H1 (cell line): ENCODE measurements at regions not wholly inside any gene's neighbourhood (a gene's known extent, or its start where the extent isn't known, plus 50 kb on each side); places are given as distances from the start of the nearest gene placed in this dataset.
"Not testable (repeated sequence)": the region's sequence is repeated elsewhere in the genome, so short reads cannot be mapped to it uniquely, and the experiment has no call there.

ENCODE experiments used
- CTCF ChIA-PET: fragments of 300-600 bp; sonication (Branson Sonifier 250); formaldehyde crosslinking; loops from one replicate; lab custom pipeline; 2021; ENCODE audit not compliant: partially characterized antibody; lab: Charles Lee
- POLR2A ChIA-PET: fragments of 300-600 bp; sonication (Branson Sonifier 250); formaldehyde crosslinking; loops from one replicate; lab custom pipeline; 2021; ENCODE audit warnings: inconsistent platforms; ENCODE audit not compliant: partially characterized antibody; lab: Charles Lee
- DNase-seq, 2 experiments: peaks; one replicate each; pipeline versions ENCODE4 v3.0.0 to v3.0.0-alpha.2; 2010 to 2022; ENCODE audit warnings: low spot score in 2 of 2, low read depth in 1 of 2, mixed read lengths in 1 of 2
- FAIRE-seq: peaks from 2 replicates; lab custom pipeline; 2011; peaks lifted over from hg19 to GRCh38; lab: Jason Lieb, UNC
- H2AFZ ChIP-seq: 2 replicates; pipeline ENCODE4 v1.8.1; 2012; ENCODE audit warnings: low read length, inconsistent platforms
- H2AK5ac ChIP-seq: 2 replicates; pipeline ENCODE4 v1.6.1; 2013; ENCODE audit warnings: low read depth, low read length
- H2BK120ac ChIP-seq: replicated peaks from 2 replicates; pipeline ENCODE3; 2013; ENCODE audit warnings: low read depth, low read length, inconsistent platforms
- H2BK12ac ChIP-seq: 2 replicates; pipeline ENCODE4 v1.6.1; 2013; ENCODE audit warnings: low read depth, low read length
- H2BK15ac ChIP-seq: 2 replicates; pipeline ENCODE4 v1.6.1; 2013; ENCODE audit warnings: low read length
- H2BK20ac ChIP-seq: 2 replicates; pipeline ENCODE4 v1.6.1; 2013; ENCODE audit warnings: low read length
- H2BK5ac ChIP-seq: 2 replicates; pipeline ENCODE4 v1.6.1; 2013; ENCODE audit warnings: low read depth, low read length
- H3K14ac ChIP-seq: 2 replicates; pipeline ENCODE4 v1.6.1; 2013; ENCODE audit warnings: inconsistent platforms; ENCODE audit not compliant: insufficient read length
- H3K18ac ChIP-seq: 2 replicates; pipeline ENCODE4 v1.6.1; 2013; ENCODE audit warnings: low read length; ENCODE audit errors: extremely low read depth
- H3K23ac ChIP-seq: 2 replicates; pipeline ENCODE4 v1.6.1; 2013; ENCODE audit warnings: inconsistent platforms; ENCODE audit not compliant: insufficient read length
- H3K23me2 ChIP-seq: 2 replicates; pipeline ENCODE4 v1.6.1; 2013; ENCODE audit warnings: low read depth, low read length
- H3K27ac ChIP-seq: 2 replicates; pipeline ENCODE4 v1.6.1; 2011; ENCODE audit warnings: low read depth, low read length, inconsistent platforms
- H3K27me3 ChIP-seq, 4 experiments: replicated peaks in 1 of 4; 1 replicate in 1 of 4; 2 replicates in 3 of 4; pipeline versions ENCODE4 v1.6.1 to v1.8.1; 2011 to 2013; ENCODE audit warnings: low read length in 3 of 4, mild to moderate bottlenecking in 3 of 4, inconsistent platforms in 2 of 4, mixed read lengths in 2 of 4, moderate library complexity in 1 of 4; ENCODE audit not compliant: control insufficient read depth in 3 of 4, insufficient read depth in 3 of 4; ENCODE audit errors: extremely low read depth in 1 of 4
- H3K36me3 ChIP-seq, 4 experiments: 2 replicates each; pipeline versions ENCODE4 v1.6.1 to v1.8.1; 2011 to 2013; ENCODE audit warnings: mild to moderate bottlenecking in 4 of 4, low read length in 3 of 4, moderate library complexity in 2 of 4, control low read depth in 1 of 4, inconsistent platforms in 1 of 4; ENCODE audit not compliant: insufficient read depth in 4 of 4, control insufficient read depth in 2 of 4
- H3K4ac ChIP-seq: replicated peaks from 2 replicates; pipeline ENCODE3; 2013; ENCODE audit warnings: low read length, low read depth, mixed read lengths, inconsistent platforms; ENCODE audit not compliant: insufficient read length
- H3K4me1 ChIP-seq, 4 experiments: replicated peaks in 1 of 4; 1 replicate in 1 of 4; 2 replicates in 3 of 4; pipeline versions ENCODE4 v1.6.1 to v1.8.1; 2011 to 2013; ENCODE audit warnings: low read length in 3 of 4, inconsistent platforms in 2 of 4, mixed read lengths in 1 of 4; ENCODE audit not compliant: insufficient read depth in 4 of 4, control insufficient read depth in 3 of 4
- H3K4me2 ChIP-seq, 2 experiments: 2 replicates each; pipeline versions ENCODE4 v1.6.1 to v1.8.1; 2011 to 2013; ENCODE audit warnings: low read depth in 2 of 2, low read length in 2 of 2, control low read depth in 1 of 2, inconsistent platforms in 1 of 2, mild to moderate bottlenecking in 1 of 2; ENCODE audit not compliant: insufficient read depth in 1 of 2
- H3K4me3 ChIP-seq, 4 experiments: fragments of 200-600, 300-600 bp in 1 of 4; sonication (generic), shearing (Covaris generic), sonication (Bioruptor Twin) in 1 of 4; 2 replicates each; pipeline versions ENCODE4 v1.5.1 to v1.8.1; 2011 to 2016; ENCODE audit warnings: low read length in 4 of 4, low read depth in 3 of 4, control low read depth in 2 of 4, inconsistent platforms in 2 of 4, mild to moderate bottlenecking in 2 of 4, mixed read lengths in 1 of 4, moderate library complexity in 1 of 4; ENCODE audit not compliant: insufficient read depth in 2 of 4; ENCODE audit errors: extremely low read depth in 1 of 4
- H3K56ac ChIP-seq: replicated peaks from 2 replicates; pipeline ENCODE3; 2013; ENCODE audit warnings: low read depth, mild to moderate bottlenecking, mixed read lengths, low read length, inconsistent platforms; ENCODE audit not compliant: insufficient read length
- H3K79me1 ChIP-seq: 2 replicates; pipeline ENCODE4 v1.6.1; 2013; ENCODE audit warnings: low read depth, low read length, control low read depth
- H3K79me2 ChIP-seq, 2 experiments: 2 replicates each; pipeline versions ENCODE4 v1.6.1 to v1.8.1; 2012 to 2013; ENCODE audit warnings: low read length in 2 of 2, mild to moderate bottlenecking in 2 of 2, inconsistent platforms in 1 of 2; ENCODE audit not compliant: insufficient read depth in 2 of 2, control insufficient read depth in 1 of 2
- H3K9ac ChIP-seq, 4 experiments: replicated peaks in 1 of 4; 1 replicate in 1 of 4; 2 replicates in 3 of 4; pipeline versions ENCODE4 v1.6.1 to v1.8.1; 2011 to 2013; ENCODE audit warnings: low read depth in 3 of 4, low read length in 3 of 4, control low read depth in 2 of 4, mild to moderate bottlenecking in 2 of 4, moderate library complexity in 2 of 4, inconsistent platforms in 1 of 4; ENCODE audit errors: extremely low read depth in 1 of 4
- H3K9me3 ChIP-seq, 2 experiments: 2 replicates each; pipeline versions ENCODE4 v1.6.1 to v1.8.1; 2012 to 2013; ENCODE audit warnings: mild to moderate bottlenecking in 2 of 2, moderate library complexity in 2 of 2, control low read depth in 1 of 2, inconsistent platforms in 1 of 2, low read depth in 1 of 2, low read length in 1 of 2, mixed read lengths in 1 of 2; ENCODE audit not compliant: insufficient read depth in 2 of 2
- H4K20me1 ChIP-seq, 2 experiments: replicated peaks in 1 of 2; 2 replicates each; pipeline versions ENCODE3 to v1.8.1; 2011 to 2013; ENCODE audit warnings: inconsistent platforms in 2 of 2, low read length in 2 of 2, mild to moderate bottlenecking in 1 of 2; ENCODE audit not compliant: insufficient read depth in 2 of 2, control insufficient read depth in 1 of 2
- H4K5ac ChIP-seq: 2 replicates; pipeline ENCODE4 v1.6.1; 2013; ENCODE audit warnings: low read length, low read depth, mixed read lengths, inconsistent platforms; ENCODE audit not compliant: insufficient read length
- H4K8ac ChIP-seq: 2 replicates; pipeline ENCODE4 v1.8.0; 2013; ENCODE audit warnings: mild to moderate bottlenecking, moderate library complexity, low read length, inconsistent platforms; ENCODE audit not compliant: insufficient read depth; ENCODE audit errors: extremely low read depth
- H4K91ac ChIP-seq: replicated peaks from 2 replicates; pipeline ENCODE3; 2013; ENCODE audit warnings: low read length, mixed read lengths, inconsistent platforms; ENCODE audit not compliant: insufficient read length
- WGBS, 2 experiments: shearing (Covaris generic) in 1 of 2; methylation state at CpG; one replicate each; pipeline versions ENCODE4 v1.1.6 to v1.1.7; 2013 to 2015; ENCODE audit warnings: low lambda C conversion rate in 2 of 2, mixed read lengths in 2 of 2, inconsistent platforms in 1 of 2, low coverage in 1 of 2, missing lambda C conversion rate in 1 of 2; ENCODE audit not compliant: insufficient replicate concordance in 2 of 2, insufficient coverage in 1 of 2, insufficient read length in 1 of 2; ENCODE audit errors: extremely low coverage in 1 of 2, missing lambda C conversion rate in 1 of 2; 5-methylcytosine and 5-hydroxymethylcytosine counted together

DNA sequence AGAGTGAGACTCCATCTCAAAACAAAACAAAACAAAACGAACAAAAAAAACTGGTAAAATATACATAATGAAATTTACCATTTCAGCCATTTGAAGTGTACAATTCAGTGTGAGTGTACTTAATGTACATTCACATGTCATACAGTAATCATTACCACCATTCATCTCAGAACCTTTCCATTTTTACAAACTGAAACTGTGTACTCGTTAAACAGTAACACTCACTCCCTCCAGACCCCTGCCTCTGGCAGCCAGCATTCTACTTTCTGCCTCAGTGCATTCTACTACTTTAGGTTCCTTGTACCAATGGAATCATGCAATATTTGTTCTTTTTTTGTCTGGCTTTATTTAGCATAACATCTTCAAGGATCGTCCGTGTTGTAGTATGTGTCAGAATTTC lies 87.5 kb upstream of the CRYM start:
- H3K23me2 ChIP-seq, H2AK5ac ChIP-seq, H3K9me3 ChIP-seq, DNase-seq, H3K4me3 ChIP-seq, H3K9ac ChIP-seq, H3K14ac ChIP-seq, H4K20me1 ChIP-seq, H4K5ac ChIP-seq, H3K27ac ChIP-seq, H3K79me2 ChIP-seq, H3K79me1 ChIP-seq, H2AFZ ChIP-seq, H4K91ac ChIP-seq, FAIRE-seq, H3K4me1 ChIP-seq, H3K56ac ChIP-seq, H2BK15ac ChIP-seq, H3K36me3 ChIP-seq, H3K4ac ChIP-seq, H3K4me2 ChIP-seq, H3K23ac ChIP-seq, H4K8ac ChIP-seq, H2BK12ac ChIP-seq, H2BK120ac ChIP-seq, CTCF ChIA-PET, POLR2A ChIA-PET, H3K18ac ChIP-seq, H3K27me3 ChIP-seq, H2BK20ac ChIP-seq, H2BK5ac ChIP-seq: not testable (repeated sequence)
- WGBS, 2 experiments: 87% methylated on average over 4 of the region's 4 CpGs; no CpG with 5 or more reads in 1 of the 2 experiments

DNA sequence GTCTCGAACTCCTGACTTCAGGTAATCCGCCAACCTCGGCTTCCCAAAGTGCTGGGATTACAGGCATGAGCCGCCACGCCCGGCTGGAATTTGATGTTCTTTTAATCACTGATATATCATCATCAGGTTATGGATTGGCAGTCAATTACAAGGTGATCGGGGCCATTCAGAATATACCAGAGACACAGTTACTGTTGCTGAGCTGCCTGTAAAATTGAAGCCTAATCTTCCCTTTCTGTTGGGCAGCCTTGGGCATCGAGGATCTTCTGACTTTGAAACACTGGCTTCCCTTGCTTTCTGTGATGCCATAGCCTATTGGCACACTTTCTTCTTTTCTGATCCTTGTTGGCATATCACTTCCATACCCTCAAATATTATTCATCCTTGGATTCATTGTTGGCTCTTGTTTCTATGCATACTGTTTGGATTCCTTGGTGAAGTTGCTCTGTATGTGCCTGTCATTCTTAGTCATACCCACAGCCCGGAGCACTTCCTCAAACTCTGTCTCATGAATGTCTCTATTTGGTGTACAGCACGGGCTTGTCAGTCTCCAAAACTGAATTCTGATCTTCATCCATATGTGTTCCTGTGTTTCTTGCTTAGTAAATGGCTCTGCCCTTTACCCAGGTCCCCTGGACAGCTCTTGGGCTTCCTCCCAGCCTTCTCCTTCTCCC lies 85.6 kb upstream of the CRYM start:
- H4K91ac ChIP-seq, H3K4me1 ChIP-seq, H2BK120ac ChIP-seq, H2AK5ac ChIP-seq, H2BK12ac ChIP-seq, H3K27ac ChIP-seq, H3K36me3 ChIP-seq, DNase-seq, H3K23me2 ChIP-seq, H3K18ac ChIP-seq, H2AFZ ChIP-seq, H4K20me1 ChIP-seq, FAIRE-seq, POLR2A ChIA-PET, H4K8ac ChIP-seq, H3K9ac ChIP-seq, H3K79me1 ChIP-seq, H3K56ac ChIP-seq, H4K5ac ChIP-seq, H3K4me2 ChIP-seq, H2BK20ac ChIP-seq, H3K23ac ChIP-seq, H3K4me3 ChIP-seq, H2BK5ac ChIP-seq, H3K4ac ChIP-seq, H3K14ac ChIP-seq, H2BK15ac ChIP-seq, H3K27me3 ChIP-seq, H3K9me3 ChIP-seq, H3K79me2 ChIP-seq: not testable (repeated sequence)
- CTCF ChIA-PET: interaction anchor here (0.6 to 0.9 kb wide), 2 partner anchors 389 to 784 kb away, joined by 3 to 4 read pairs; no protein-coding TSS in a partner anchor
- 92% methylated on average over 10 of the region's 10 CpGs; no CpG with 5 or more reads in 1 of the 2 experiments for WGBS, 2 experiments
